GM12892 (cell line): ENCODE measurements at regions not wholly inside any gene's neighbourhood (a gene's known extent, or its start where the extent isn't known, plus 50 kb on each side); places are given as distances from the start of the nearest gene placed in this dataset.

Experiments used
- POLR2A ChIP-seq: IDR thresholded peaks from 2 replicates; pipeline ENCODE4 v1.6.1; 2011; ENCODE audit warnings: low read depth, low read length, control low read depth
- POLR2AphosphoS5 ChIP-seq: IDR thresholded peaks from 2 replicates; pipeline ENCODE4 v1.6.1; 2011; ENCODE audit warnings: low read depth, low read length, control low read depth
- TAF1 ChIP-seq: IDR thresholded peaks from 2 replicates; pipeline ENCODE4 v1.6.1; 2011; ENCODE audit warnings: low read depth, mild to moderate bottlenecking, control low read depth, low read length, borderline replicate concordance

- TF ChIP-seq POLR2A (no peak), POLR2AphosphoS5 (no peak), TAF1 (no peak)
These were observed 336.3 kb upstream of the SMIM30 start for GRCh38 chr7:113454597-113455169.
